Activated naive CD4-positive, alpha-beta T cell treated with anti-CD3 and anti-CD28 coated beads, Interleukin-2, amount 50 U/mL, for 72 hours (primary cell): ENCODE measurements at regions not wholly inside any gene's neighbourhood (a gene's known extent, or its start where the extent isn't known, plus 50 kb on each side); places are given as distances from the start of the nearest gene placed in this dataset.

Source experiments
- ATAC-seq, 2 donors: fragments of 150-1000 bp; cut with Tn5 transposase; 2 replicates each; pipeline ENCODE4 v1.10.0; 2021; ENCODE audit warnings: mild to moderate bottlenecking in 2 of 2, moderate library complexity in 2 of 2
- DNase-seq, 2 donors: peaks; one replicate each; pipeline ENCODE4 v3.0.0; 2021 to 2022; ENCODE audit warnings: low spot score in 2 of 2
- H3K27ac Mint-ChIP-seq, 2 donors: one replicate each; pipeline ENCODE4 v1.8.0; 2022; ENCODE audit warnings: mild to moderate bottlenecking in 2 of 2, mixed read lengths in 2 of 2
- H3K36me3 Mint-ChIP-seq, 2 donors: one replicate each; pipeline ENCODE4 v1.8.0; 2022; ENCODE audit warnings: mixed read lengths in 2 of 2
- H3K9me3 Mint-ChIP-seq, 2 donors: one replicate each; pipeline ENCODE4 v1.8.0; 2022; ENCODE audit warnings: mixed read lengths in 2 of 2

DNA sequence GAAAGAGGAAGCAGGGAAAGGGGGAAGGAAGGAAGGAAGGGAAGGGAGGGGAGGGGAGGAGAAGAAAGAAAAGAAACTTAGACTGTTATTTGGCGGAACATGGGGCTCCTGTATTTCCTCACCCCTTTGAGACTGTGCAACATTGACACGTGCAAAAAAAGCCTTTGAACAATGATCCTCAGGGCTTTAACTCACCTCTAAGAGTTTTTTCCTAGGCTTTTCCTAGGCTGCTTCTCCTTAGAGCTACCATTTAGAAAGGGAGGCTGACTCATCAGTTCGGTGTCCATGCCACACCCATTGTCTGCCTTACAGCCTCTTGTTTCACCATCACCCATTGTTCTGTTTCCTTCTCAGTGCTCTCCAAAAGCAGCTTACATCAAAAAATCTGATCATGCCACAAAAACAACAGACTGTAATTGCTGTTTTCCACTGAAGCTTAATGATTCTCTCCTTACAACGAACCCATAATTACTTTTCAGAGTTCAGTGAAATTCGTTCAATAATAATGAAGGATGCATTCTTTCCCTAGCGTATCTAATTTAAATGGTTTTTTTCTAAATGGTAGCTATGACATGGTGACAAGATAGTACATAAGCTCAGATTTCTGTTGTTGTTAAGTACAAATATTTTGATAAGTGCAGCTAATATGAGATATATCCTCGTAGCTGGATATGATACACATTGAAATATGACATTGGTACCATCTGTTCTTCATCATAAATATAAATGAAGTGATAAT, 90.8 kb downstream of the PRLHR start:
- H3K36me3 Mint-ChIP-seq, result no peaks in the 10 kb centered on the region
- H3K27ac Mint-ChIP-seq, result no peak overlapping the region
- DNase-seq (no peak), ATAC-seq (no peak)
- H3K9me3 Mint-ChIP-seq, result no peaks in the 10 kb centered on the region

GRCh38 chr10:118504044-118504443, 91.4 kb downstream of the PRLHR start:
- ATAC-seq (no peak), DNase-seq (no peak)
- no peaks in the 10 kb centered on the region for H3K9me3 Mint-ChIP-seq
- H3K27ac Mint-ChIP-seq, result no peak overlapping the region
- no peaks in the 10 kb centered on the region for H3K36me3 Mint-ChIP-seq

- ATAC-seq (no peak), DNase-seq (no peak)
- H3K36me3 Mint-ChIP-seq, result no peaks in the 10 kb centered on the region
- no peak overlapping the region for H3K27ac Mint-ChIP-seq
- H3K9me3 Mint-ChIP-seq, result no peaks in the 10 kb centered on the region
These were observed 92.3 kb downstream of the PRLHR start for GRCh38 chr10:118503192-118503591.

- no peaks in the 10 kb centered on the region for H3K36me3 Mint-ChIP-seq
- no peak for DNase-seq
These were observed 93.6 kb downstream of the PRLHR start for GRCh38 chr10:118501637-118502440.

GRCh38 chr10:118501171-118501570, 94.3 kb downstream of the PRLHR start:
- Mint-ChIP-seq H3K36me3 (no peaks in the 10 kb centered on the region), H3K9me3 (no peaks in the 10 kb centered on the region), H3K27ac (no peak overlapping the region)
- ATAC-seq (no peak), DNase-seq (no peak)

More at GRCh38 chr10:118501637-118502440, 93.6 kb downstream of the PRLHR start:
- no peak for ATAC-seq
- H3K27ac Mint-ChIP-seq, result no peak overlapping the region
- no peaks in the 10 kb centered on the region for H3K9me3 Mint-ChIP-seq

GRCh38 chr10:118500477-118501104, 94.9 kb downstream of the PRLHR start:
- DNase-seq, result no peak
- Mint-ChIP-seq H3K27ac (no peak overlapping the region), H3K9me3 (no peaks in the 10 kb centered on the region), H3K36me3 (no peaks in the 10 kb centered on the region)
- ATAC-seq, result no peak

- no peaks in the 10 kb centered on the region for H3K36me3 Mint-ChIP-seq
- no peak for ATAC-seq
- no peak overlapping the region for H3K27ac Mint-ChIP-seq
These were observed 96.3 kb downstream of the PRLHR start for GRCh38 chr10:118499186-118499585.

DNA sequence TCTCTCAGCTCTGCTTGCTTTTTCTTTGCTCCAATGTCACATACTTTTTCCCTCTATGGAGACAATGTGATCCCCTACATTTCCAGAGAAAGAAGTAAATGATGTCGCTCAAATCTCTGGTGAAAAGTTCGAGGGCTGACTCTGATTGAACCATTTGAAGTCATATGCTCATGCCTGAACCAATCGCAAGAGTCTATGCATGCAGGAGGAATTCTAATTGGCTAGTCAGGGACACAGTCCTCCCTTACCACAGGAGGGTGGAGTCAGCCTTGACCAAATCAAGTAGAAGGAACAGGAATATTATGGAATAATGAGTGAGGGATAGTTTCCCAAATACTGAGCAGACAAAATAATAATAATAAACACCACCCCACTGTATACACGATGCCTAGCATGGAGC, 96.8 kb downstream of the PRLHR start:
- Mint-ChIP-seq H3K27ac (no peak overlapping the region), H3K9me3 (no peaks in the 10 kb centered on the region), H3K36me3 (no peaks in the 10 kb centered on the region)
- ATAC-seq, result no peak
- no peak for DNase-seq

More at GRCh38 chr10:118499186-118499585, 96.3 kb downstream of the PRLHR start:
- DNase-seq, result no peak
- no peaks in the 10 kb centered on the region for H3K9me3 Mint-ChIP-seq

GRCh38 chr10:118497227-118497626, 98.2 kb downstream of the PRLHR start:
- DNase-seq (no peak), ATAC-seq (no peak)
- no peak overlapping the region for H3K27ac Mint-ChIP-seq
- no peaks in the 10 kb centered on the region for H3K9me3 Mint-ChIP-seq
- H3K36me3 Mint-ChIP-seq, result no peaks in the 10 kb centered on the region

GRCh38 chr10:118496525-118496924, 98.9 kb downstream of the PRLHR start:
- Mint-ChIP-seq H3K27ac (no peak overlapping the region), H3K36me3 (no peaks in the 10 kb centered on the region), H3K9me3 (no peaks in the 10 kb centered on the region)
- DNase-seq, result no peak
- ATAC-seq, result no peak

DNA sequence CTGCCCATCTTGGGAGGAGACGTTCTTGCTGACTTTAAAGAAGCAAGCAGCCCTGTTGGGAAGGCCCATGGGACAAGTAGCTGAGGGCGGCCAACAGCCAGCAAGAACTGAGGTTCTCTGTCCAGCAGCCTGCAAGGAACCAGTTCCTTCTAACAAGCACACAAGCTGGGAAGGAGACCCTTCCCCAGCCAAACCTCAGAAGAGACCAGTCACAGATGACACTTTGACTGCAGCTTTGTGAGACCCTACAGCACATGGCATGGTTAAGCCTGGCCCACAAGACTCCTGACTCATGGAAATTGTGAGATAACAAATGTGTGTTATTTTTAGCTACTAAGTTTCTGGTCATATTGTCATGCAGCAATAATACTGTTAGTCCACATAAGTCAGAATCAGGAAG, 99.9 kb downstream of the PRLHR start:
- peaks cover 0 to 5% of the 10 kb centered on the region in 2 donors for H3K36me3 Mint-ChIP-seq
- H3K27ac Mint-ChIP-seq, result no peak overlapping the region
- H3K9me3 Mint-ChIP-seq, result peaks cover 5 to 7% of the 10 kb centered on the region in 2 donors
- ATAC-seq (no peak), DNase-seq (no peak)

DNA sequence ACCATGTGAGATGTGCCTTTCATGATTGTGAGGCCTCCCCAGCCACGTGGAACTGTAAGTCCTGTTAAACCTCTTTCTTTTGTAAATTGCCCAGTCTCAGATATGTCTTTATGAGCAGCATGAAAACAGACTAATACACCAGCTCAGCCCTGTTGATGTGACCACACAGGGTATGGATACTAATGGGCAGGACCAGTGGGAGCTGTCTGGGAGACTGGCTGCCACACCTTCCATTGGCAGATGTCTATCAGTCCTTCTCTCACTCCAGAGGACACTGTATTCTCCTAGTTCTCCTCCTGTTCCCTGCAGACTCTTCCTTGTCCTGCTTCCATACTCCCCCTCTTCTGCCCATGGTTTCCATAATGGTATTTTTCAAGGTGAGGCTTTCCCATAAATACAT, 104.4 kb downstream of the PRLHR start:
- Mint-ChIP-seq H3K36me3 (peaks cover 6 to 11% of the 10 kb centered on the region in 2 donors), H3K9me3 (peaks cover 11 to 17% of the 10 kb centered on the region in 2 donors), H3K27ac (no peak overlapping the region)
- ATAC-seq (no peak), DNase-seq (no peak)

DNA sequence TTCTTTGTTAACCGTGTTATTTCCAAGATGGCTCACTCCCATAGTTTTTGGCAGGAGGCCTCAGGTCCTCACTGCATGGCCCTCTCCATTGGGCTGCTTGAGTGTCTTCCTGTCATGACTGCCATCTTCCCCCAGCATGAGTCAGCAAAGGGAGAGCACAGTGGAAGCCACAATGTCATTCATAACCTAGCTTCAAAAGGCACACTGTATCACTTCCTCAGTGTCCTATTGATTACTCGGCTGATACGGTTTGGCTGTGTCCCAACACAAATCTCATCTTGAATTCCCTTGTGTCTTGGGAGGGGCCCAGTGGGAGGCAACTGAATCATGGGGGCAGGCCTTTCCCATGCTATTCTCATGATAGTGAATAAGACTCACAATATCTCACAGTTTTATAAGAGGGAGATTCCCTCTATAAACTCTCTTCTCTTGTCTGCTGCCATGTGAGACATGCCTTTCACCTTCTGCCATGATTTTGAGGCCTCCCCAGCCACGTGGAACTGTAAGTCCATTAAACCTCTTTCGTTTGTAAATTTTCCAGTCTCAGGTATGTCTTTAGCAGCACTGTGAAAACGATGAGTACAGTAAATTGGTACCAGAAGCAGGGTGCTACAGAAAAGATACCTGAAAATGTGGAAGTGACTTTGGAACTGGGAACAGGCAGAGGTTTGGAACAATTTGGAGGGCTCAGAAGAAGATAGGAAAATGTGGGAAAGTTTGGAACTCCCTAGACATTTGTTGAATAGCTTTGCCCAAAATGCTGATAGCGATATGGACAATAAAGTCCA, 106.5 kb downstream of the PRLHR start:
- Mint-ChIP-seq H3K27ac (no peak overlapping the region), H3K9me3 (peaks cover 14 to 22% of the 10 kb centered on the region in 2 donors), H3K36me3 (peaks cover 6 to 11% of the 10 kb centered on the region in 2 donors)
- DNase-seq (no peak), ATAC-seq (no peak)

DNA sequence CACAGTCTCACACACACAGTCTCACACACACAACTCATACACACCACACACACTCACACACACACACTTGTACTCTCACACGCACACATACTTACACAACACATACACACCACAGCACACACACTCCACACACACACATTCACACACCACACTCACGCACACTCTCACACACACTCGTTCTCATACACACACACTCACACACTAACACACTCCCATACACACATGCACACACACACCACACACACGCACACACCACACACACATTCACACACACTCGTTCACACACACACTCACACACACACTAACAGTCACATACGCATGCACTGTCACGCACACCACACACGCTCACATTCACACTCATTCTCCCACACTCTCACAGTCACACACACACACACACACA, 109.8 kb downstream of the PRLHR start:
- peaks cover 6% of the 10 kb centered on the region in 2 donors for H3K36me3 Mint-ChIP-seq
- ATAC-seq (no peak), DNase-seq (no peak)
- no peak overlapping the region for H3K27ac Mint-ChIP-seq
- peaks cover 10 to 16% of the 10 kb centered on the region in 2 donors for H3K9me3 Mint-ChIP-seq

DNA sequence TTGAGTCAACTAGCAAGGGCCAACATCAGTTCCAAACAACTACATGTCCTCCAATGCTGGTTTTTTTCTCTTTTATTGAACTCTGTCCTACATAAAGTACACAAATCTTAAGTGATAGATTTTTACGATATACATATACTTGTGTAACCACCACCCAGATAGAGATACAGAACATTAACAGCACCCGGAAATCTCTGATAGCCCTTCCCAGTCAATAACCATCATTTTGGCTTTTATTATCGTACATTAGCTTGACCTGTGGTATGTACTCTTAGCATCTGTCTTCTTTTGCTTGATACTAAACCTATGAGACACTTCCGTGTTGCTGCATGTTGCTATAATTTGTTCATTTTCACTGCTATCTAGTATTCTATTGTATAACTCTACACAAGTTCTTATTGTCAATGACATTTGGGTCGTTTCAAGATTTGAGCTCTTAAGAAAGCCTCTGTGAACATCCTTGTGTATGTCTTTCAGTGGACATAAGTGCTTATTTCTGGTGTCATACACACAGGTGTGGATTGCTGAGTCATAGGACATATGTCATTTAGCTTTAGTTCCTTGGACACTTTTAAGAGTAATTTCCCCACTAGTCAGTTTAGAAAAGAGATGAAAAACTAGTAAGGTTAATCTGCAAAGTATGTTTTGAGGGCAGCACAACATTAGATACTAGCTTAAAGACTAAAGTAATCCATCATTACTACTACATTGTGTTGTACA, 111.1 kb downstream of the PRLHR start:
- H3K9me3 Mint-ChIP-seq, result peaks cover 14 to 21% of the 10 kb centered on the region in 2 donors
- no peak for DNase-seq
- ATAC-seq, result no peak
- peaks cover 3 to 4% of the 10 kb centered on the region in 2 donors for H3K36me3 Mint-ChIP-seq
- no peak overlapping the region for H3K27ac Mint-ChIP-seq

DNA sequence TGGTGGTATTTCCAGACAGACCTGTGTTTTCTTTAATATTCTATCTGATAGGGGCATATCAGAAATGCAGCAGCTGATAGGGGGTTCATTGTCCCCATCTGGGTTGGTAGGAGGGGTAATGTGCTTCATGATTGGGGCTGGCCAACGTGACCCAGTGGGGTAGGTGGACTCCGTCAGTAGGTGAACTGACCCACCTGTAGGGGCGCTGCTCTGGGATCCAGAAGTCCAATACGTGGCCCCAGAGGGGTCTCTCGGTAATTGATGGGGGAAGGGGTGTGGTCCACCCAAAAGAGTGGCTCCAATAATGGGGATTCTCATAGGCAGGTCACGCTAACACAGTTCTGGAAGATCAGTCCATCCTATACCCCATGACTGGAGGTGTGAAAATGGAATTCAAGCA, 112.0 kb downstream of the PRLHR start:
- no peaks in the 10 kb centered on the region for H3K36me3 Mint-ChIP-seq
- no peak overlapping the region for H3K27ac Mint-ChIP-seq
- ATAC-seq (no peak), DNase-seq (no peak)
- H3K9me3 Mint-ChIP-seq, result peaks cover 10 to 13% of the 10 kb centered on the region in 2 donors
